Mononuclear cell (primary cell): ENCODE measurements at regions not wholly inside any gene's neighbourhood (a gene's known extent, or its start where the extent isn't known, plus 50 kb on each side); places are given as distances from the start of the nearest gene placed in this dataset.

Source experiments
- H3K27me3 ChIP-seq: 2 replicates; pipeline ENCODE4 v1.6.0; 2011; ENCODE audit warnings: low read length, control low read depth; ENCODE audit not compliant: insufficient read depth
- H3K4me1 ChIP-seq: 2 replicates; pipeline ENCODE4 v1.5.1; 2011; ENCODE audit warnings: mild to moderate bottlenecking, low read length, control low read depth; ENCODE audit not compliant: insufficient read depth
- H3K4me3 ChIP-seq: 2 replicates; pipeline ENCODE4 v1.5.1; 2011; ENCODE audit warnings: mild to moderate bottlenecking, low read length, moderate library complexity
- H3K9me3 ChIP-seq: 2 replicates; pipeline ENCODE4 v1.5.1; 2011; ENCODE audit warnings: low read depth, mild to moderate bottlenecking, control low read depth, low read length

DNA sequence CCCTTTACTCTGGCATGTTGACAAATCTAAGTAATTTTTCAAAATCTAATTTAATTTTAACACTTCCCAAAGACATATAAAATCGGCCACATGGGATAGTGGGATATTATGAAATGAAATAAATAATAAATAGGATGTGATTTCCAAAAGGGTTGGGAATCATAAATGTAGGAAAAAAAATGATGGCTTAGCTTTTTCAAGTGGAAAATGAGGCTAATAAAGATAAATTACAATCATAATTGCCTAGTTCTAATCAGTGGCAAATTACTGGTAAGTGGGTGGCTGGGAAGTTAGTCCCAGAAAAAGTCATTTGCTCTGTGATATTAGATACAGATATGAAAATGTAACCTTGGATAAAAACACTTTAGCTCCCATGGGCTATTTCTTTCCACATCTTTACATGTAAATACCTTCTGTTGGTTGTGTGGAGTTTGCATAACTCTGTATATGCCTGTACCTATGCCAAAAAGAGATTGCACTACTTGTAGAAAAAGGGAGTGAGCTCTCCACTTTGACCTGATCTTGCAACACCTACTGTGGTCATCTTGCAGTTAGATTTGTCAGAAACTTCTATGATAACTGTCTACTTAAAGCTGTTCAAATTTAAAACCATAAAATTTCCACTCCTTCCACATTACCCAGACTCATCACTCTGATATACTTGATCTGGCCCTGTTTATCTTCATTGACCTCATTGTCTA, 284.6 kb upstream of the KAZN start:
- no peaks in the 10 kb centered on the region for H3K27me3 ChIP-seq
- H3K9me3 ChIP-seq: no peaks in the 10 kb centered on the region
- H3K4me1 ChIP-seq: no peaks in the 10 kb centered on the region
- H3K4me3 ChIP-seq: no peak overlapping the region

DNA sequence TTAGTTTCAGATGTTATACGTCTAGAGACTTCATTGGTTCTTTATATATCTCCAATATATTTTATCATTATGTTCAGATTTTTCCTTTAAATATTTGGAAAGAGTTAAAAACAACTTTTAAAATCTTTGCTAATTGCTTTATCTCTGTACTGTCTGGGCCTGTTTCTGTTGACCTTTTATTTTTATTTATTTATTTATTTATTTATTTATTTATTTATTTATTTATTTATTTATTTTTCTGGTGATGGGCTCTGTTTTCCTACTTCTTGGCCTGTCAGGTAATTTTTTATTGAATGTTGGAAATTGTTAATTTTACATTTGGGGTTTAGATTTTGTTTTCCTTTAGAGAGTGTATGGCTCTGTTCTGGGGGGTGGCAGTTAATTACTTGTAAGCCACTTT, 279.7 kb upstream of the KAZN start:
- Histone ChIP-seq H3K4me1 (no peaks in the 10 kb centered on the region), H3K9me3 (no peaks in the 10 kb centered on the region), H3K27me3 (peaks cover 3% of the 10 kb centered on the region), H3K4me3 (no peak overlapping the region)

DNA sequence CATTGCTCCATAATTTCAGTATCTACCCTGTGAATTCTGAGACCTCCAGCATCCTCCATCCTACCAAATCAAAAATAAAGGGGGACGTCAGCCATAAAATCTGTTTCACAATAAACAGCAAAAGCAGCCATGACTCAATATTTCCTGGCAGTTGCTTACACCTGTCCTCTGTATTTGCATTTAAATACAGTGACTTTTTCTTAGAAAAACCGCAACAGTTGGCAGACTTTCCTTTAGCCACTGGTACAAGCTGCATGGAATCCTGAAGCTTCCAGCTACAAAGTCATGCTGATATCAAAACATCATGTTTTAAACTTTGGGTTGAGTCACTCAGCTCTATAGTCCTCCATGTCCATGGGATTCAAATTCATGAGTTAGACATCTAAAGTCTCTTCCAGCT, 278.0 kb upstream of the KAZN start:
- Histone ChIP-seq H3K4me3 (no peak overlapping the region), H3K27me3 (peaks cover 3% of the 10 kb centered on the region), H3K4me1 (no peaks in the 10 kb centered on the region), H3K9me3 (no peaks in the 10 kb centered on the region)

DNA sequence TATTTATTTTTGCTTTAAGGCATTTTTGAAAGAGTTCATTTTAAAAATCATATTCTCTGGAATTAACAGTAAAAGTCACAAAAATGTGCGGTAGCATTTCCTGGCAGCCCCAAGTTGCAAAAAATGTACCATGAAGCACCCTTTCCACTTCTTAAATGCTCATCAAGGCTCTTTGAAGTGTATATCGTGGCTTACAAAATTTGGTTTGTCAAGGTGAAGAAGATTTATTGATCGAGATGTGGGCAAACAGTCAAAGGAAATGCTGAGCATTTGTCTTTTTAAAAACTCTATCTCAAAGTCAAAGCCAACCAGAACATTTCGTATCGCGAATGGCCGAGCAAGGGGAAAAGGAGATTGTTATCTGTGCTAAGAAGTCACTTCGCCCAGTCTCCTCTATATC, 277.5 kb upstream of the KAZN start:
- Histone ChIP-seq H3K4me1 (no peaks in the 10 kb centered on the region), H3K4me3 (no peak overlapping the region), H3K27me3 (peaks cover 3% of the 10 kb centered on the region), H3K9me3 (no peaks in the 10 kb centered on the region)

DNA sequence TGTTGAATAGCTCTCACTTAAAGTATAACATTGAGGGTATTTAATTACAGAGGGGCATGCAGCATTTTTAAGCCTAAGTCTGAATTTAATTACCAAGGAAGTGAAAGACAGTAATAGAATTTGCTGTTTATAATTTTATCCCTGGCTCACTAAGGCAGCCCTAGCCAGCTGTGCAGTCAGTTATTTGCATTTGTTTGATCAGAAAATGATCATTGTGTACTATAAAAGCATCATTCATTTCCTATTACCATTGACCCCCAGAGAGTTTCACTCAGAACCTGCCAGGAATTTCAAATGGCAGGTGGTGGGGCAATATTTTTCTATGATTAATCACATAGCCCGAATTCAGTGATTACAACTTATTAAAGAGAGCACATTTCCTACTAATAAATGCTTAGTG, 277.1 kb upstream of the KAZN start:
- Histone ChIP-seq H3K9me3 (no peaks in the 10 kb centered on the region), H3K4me3 (no peak overlapping the region), H3K4me1 (no peaks in the 10 kb centered on the region), H3K27me3 (peaks cover 3% of the 10 kb centered on the region)

DNA sequence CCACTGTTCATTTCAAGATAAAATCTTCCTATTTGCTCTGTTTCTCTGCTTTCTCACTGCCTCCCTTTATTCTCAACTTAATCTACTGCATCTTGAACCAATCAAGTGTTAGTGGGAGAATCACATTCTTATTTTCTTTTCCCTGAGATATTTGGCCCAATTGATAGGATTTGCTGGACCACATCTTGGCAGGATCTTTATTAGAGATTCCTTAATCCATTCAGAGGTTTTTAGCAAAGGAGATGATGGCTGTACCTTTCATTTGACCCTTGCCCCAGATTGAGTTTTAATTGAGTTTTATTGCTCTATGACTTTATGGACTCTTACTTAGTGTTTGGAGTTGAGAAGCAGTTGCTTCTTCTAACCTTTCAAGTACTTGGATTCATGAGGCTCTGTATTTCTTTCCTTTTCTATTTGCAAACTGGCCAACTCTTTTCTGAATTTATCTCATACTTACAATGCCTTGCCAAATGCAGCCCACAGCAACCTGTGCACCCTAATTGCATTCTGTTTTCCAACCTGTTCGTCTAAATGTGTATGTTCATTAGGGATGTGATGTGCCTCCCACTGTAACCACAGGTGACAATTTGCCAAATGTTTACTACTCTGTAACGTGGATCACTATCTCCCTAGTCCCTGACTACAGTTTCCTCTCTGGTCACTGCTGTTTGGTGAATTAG, 274.8 kb upstream of the KAZN start:
- H3K9me3 ChIP-seq: no peaks in the 10 kb centered on the region
- H3K4me3 ChIP-seq: no peak overlapping the region
- no peaks in the 10 kb centered on the region for H3K4me1 ChIP-seq
- peaks cover 3% of the 10 kb centered on the region for H3K27me3 ChIP-seq

DNA sequence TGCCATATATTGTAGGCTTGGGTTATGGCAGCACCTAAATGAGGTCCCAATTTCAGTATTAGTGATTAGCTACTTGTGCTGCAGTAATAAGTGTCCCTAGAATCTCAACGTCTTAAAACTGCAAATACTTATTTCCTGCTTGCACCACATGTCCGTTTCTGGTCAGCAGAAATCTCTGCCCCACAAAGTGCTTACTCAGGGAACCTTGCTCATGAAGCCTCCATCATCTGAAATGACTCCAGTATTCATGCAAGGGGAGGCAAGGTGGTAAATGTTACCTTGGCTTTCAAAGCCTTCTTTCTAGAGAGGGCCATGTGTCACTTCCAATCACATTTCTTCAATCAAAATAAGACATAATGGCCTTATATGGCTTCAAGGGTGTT, 274.2 kb upstream of the KAZN start:
- Histone ChIP-seq H3K4me1 (no peaks in the 10 kb centered on the region), H3K4me3 (no peak overlapping the region), H3K27me3 (peaks cover 3% of the 10 kb centered on the region), H3K9me3 (no peaks in the 10 kb centered on the region)

DNA sequence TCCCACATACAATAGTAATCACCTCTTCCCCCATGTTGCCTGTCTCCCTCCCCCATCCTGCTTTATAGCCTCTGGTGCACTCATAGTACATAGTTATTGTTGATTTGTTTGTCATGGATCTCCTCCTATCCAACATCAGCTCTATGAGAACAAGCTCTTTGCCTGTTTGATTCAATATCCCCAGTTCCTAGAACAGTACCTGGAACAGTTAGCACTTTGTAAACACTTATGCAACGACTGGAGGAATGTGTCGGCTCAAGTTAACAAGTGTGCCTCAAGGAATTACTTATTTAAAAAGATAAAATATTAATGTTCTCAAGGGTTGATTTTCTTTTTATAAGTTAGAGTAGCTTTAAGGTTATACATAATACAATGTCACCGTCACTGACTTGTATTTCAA, 271.6 kb upstream of the KAZN start:
- H3K4me3 ChIP-seq: no peak overlapping the region
- no peaks in the 10 kb centered on the region for H3K9me3 ChIP-seq
- H3K4me1 ChIP-seq: no peaks in the 10 kb centered on the region
- H3K27me3 ChIP-seq: no peaks in the 10 kb centered on the region

DNA sequence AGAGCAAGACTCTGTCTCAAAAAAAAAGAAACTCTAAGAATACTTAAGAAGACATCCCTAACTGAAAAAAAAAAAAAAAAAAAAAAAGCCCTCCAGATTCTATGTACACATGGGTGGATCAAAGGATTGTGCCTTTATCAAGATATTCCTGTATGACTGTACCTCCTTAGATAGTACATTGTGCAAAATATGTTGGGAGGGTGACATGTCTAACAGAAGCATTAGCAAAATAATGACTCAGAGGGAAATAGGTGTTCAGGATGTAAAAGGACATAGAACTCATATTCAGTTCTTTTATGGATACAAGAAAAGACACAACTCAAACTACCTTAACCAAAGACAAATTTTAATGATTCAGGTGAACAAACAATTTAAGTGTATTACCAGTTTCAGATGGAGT, 269.8 kb upstream of the KAZN start:
- H3K9me3 ChIP-seq: no peaks in the 10 kb centered on the region
- H3K4me3 ChIP-seq: no peak overlapping the region
- H3K27me3 ChIP-seq: no peaks in the 10 kb centered on the region
- H3K4me1 ChIP-seq: no peaks in the 10 kb centered on the region

DNA sequence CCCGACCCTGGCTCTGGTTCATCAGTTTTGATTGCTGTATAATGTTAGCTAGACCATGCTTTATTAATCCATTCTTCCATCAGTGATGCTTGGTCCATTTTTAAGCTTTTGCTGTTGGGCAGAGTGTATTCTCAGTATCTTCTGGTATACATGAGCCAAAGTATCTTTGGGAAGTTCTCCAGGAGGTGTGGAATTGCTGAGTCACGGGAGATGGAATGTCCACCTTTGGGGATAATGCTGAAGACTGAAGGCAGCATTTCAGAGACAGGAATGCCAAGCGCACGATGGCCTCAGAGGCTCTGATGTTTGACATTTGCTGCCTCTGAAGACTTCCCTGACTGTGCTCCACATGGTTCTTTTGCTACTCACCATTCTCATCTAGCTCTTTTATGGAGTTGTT, 266.3 kb upstream of the KAZN start:
- H3K4me1 ChIP-seq: no peaks in the 10 kb centered on the region
- no peaks in the 10 kb centered on the region for H3K9me3 ChIP-seq
- H3K4me3 ChIP-seq: no peak overlapping the region
- no peaks in the 10 kb centered on the region for H3K27me3 ChIP-seq

DNA sequence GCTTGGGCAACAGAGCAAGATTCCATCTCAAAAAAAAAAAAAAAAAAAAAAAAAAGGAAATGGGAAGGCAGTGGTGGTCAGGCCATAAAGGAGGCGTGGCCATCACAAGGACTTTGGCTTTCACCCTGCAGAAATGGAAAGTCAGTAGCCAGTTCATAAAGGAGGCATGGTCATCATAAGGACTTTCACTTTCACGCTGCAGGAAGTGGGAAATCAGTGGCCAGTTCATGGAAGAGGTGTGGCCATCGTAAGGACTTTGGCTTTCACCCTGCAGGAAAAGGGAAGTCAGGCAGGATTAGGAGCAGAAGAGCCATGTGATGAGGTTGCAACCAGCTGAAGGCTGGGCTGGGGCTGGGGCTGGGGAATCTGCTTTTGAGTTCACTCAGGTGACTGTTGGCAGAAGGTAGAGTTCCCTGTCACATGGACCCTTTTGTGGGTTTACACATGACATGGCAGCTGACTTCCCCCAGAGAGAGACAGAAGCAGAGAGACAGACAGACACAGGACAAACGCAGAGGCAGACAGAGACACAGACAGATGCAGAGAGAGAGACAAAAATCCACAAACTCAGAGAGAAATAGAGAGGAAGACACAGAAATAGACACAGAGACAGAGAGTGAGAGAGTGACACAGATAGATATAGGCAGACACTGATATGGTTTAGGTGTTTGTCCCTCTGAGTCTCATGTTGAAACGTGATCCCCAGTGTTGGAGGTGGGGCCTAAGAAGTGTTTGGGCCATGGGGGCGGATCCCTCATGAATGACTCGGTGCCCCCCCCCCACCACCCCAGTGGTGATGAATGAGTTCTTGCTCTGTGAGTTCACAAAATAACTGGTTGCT, 263.9 kb upstream of the KAZN start:
- H3K9me3 ChIP-seq: no peaks in the 10 kb centered on the region
- no peaks in the 10 kb centered on the region for H3K4me1 ChIP-seq
- H3K4me3 ChIP-seq: no peak overlapping the region
- H3K27me3 ChIP-seq: no peaks in the 10 kb centered on the region

DNA sequence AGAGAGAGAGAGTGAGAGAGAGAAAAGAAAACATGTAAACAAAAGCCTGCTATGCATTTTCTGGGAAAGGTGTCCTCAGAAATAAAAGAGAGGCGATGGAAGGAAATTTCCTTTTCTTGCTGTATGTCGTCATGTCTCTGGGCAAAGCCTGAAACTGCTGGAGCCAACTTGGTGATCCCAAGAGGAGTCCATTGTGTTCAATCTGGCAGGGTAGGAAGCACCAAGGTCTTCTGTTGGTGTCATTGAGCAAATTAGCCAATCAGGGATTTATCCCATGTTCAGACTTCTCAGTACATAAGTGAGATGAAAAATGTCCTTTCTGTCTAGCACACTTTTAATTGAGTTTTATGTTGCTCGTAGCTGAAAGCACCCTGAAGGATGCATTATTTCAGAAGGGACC, 260.0 kb upstream of the KAZN start:
- no peaks in the 10 kb centered on the region for H3K4me1 ChIP-seq

DNA sequence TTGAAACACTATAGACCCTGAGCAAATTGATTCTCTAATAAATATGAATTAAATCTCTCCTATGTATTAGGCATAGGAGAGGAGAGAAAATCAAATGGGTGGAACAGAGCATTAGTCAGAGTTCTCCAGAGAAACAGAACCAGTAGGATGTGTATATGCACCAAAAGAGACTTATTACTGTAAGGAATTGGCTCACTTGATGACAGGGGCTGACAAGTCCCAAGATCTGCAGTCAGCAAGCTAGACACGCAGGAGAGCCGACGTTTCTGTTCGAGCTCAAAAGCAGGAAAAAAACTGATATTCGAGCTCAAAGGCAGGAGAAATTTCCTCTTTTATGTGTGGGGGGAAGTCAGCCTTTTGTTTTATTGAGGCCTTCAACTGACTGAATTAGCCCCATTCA, 259.2 kb upstream of the KAZN start:
- Histone ChIP-seq H3K4me3 (no peak overlapping the region), H3K9me3 (no peaks in the 10 kb centered on the region), H3K4me1 (no peaks in the 10 kb centered on the region), H3K27me3 (no peaks in the 10 kb centered on the region)

More for the DNA sequence above, 260.0 kb upstream of the KAZN start:
- Histone ChIP-seq H3K4me3 (no peak overlapping the region), H3K9me3 (no peaks in the 10 kb centered on the region), H3K27me3 (no peaks in the 10 kb centered on the region)

DNA sequence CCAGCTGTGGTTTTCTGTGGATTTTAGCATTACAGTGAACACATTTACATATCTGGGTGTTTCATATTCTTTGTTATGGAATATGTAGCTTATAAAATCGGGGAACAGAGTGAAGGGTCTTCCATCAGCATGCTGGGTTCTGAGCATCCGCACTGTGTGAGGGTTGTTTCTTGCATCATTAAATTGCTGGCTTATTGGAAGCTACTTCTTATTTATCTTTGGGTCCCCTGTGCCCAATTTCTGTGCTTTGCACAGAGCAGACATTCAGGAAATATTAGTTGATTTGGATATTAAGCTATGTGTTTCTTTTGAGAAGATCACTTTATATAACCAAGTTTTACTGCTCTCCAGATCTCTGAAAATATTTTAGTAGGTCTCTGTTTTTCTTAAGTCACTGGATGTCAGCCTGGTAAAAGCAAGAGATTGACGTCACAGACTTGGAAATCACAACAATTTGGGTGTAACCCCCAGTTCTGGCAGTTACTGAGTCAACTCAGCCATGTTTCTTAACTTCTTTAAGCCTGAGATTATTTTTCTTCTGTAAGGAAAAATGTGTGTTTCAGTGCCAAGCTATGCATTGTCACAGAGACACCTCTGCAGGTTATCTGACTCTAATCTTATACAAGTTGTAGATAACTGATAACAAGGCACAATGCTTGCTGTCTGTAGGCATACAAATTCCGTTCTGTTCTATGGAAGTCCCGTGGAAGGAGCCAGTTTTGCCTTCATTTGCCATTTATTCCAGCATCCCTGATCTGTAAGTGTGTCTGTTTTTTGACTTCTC, 258.3 kb upstream of the KAZN start:
- Histone ChIP-seq H3K4me1 (no peaks in the 10 kb centered on the region), H3K4me3 (no peak overlapping the region), H3K27me3 (no peaks in the 10 kb centered on the region), H3K9me3 (no peaks in the 10 kb centered on the region)

DNA sequence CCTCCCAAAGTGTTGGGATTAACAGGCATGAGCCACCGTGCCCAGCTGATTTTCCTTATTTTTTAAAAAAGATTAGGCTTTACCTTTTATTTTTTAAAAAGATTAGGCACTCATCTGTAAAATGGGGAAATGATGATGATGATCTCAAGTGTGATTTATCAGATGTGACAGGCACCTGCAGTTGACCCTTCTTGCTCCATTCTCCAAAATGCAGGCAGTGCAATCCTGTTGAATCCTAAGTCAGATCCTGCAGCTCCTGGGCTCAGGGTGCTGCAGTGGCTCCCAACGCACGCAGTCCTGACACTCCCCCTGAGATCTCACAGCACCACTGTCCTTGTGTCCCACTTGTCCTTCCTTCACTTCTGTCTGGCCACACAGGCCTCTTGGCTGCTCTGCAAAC, 257.3 kb upstream of the KAZN start:
- Histone ChIP-seq H3K4me3 (no peak overlapping the region), H3K4me1 (no peaks in the 10 kb centered on the region), H3K27me3 (no peaks in the 10 kb centered on the region), H3K9me3 (no peaks in the 10 kb centered on the region)
